Fibroblast of skin of abdomen (primary cell): ENCODE measurements at regions not wholly inside any gene's neighbourhood (a gene's known extent, or its start where the extent isn't known, plus 50 kb on each side); places are given as distances from the start of the nearest gene placed in this dataset.
"Not testable (repeated sequence)": the region's sequence is repeated elsewhere in the genome, so short reads cannot be mapped to it uniquely, and the experiment has no call there.

Experiments used
- DNase-seq: peaks from one replicate; pipeline ENCODE4 v3.0.0-alpha.2; 2013

DNA sequence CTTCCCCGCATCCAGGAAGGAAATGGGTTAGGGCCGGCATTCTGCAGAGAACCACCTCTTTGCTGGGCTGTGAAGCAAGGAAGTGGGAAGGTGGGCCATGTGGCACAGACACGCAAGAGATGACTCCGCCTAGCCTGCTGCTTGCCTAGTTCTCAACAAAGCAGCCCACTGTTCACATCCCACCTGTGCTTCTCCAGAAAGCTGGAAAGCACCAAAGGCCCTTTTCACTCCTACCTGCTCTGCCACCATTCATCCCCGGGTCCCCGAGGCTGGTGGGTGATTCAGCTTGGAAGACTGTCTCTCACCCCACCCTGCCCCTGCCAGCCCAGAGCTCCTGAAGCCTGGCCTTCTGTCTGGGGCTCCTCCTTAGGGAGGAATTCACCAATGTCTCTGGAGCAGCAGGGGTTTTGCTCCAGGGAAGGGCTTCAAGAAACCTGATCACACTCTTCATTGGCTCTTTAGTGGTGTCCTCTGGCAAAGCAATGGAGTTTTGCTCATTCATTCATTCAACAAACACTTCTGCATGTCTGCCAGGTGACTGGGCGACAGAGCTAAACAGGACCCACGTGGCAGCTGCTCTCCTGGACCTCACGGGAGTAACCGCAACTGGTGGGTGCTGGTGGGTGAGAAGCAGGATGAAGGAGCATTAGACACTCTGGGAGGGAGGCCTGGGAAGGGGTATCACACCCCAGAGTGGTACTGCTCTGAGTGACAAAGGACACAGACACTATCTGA is 145.4 kb upstream of the TLE3 start:
- DNase-seq = no peak

DNA sequence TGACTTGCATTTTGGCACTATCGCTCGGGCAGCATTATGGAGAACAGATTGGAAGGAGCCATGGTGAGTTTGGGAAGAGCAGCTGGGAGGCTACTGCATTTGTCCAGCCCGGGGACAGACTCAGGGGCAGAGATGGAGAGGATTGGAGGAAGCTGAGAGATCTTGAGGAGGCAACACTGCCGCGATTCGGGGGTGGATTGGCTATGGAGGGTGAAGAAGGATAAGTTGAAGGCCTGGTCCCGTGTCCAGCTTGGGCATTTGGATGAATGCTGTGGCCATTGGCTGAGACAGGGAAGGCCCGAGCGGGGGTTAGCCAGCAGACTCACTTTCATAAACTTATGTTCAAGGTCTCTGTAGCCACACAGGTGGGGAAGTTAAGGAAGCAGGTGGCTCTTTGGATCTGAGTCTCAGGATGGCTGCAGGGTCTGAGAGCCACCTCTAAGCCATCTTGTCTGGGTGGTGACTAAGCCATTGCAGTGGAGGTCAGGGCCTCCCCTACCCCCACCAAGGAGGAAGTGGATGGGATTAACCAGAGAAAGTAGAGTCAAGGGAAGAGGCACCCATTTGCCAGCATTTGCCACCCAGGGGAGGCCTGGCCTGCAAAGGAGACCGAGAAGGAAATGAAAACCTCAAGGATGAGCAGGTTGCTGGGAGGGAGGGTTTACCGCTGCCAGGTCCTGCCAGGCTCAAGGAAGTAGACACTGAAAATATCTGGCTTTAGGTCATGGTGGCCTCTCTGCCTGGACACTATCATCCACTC is 144.0 kb upstream of the TLE3 start:
- DNase-seq = no peak

DNA sequence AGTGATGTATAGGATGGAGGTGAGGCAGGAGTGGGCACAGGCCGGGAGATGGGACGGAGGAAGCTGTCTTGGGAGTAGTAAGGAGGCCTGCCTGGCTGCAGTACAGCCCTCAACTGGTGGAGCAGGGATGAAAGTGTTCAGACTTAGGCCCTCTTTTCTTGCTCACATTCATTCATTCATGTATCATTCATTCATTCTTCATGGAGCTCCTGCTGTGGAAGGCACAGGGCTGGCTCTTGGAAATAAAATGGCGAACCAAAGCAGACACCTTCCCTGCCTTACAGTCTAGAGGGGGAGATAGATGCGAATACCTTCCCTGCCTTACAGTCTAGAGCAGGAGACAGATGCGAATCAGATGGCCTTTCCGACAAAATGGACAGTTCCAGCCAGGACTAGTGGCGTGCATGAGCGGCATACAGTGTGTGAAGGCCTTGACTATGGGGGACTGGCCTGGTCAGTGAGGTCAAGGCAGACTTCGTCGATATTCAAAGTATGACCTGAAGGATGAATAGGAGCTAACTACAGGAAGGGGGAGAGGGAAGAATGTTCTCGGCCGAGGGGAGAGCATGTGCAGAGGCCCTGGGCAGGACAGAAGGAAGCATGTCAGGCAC is 143.2 kb upstream of the TLE3 start:
- no peak for DNase-seq

DNA sequence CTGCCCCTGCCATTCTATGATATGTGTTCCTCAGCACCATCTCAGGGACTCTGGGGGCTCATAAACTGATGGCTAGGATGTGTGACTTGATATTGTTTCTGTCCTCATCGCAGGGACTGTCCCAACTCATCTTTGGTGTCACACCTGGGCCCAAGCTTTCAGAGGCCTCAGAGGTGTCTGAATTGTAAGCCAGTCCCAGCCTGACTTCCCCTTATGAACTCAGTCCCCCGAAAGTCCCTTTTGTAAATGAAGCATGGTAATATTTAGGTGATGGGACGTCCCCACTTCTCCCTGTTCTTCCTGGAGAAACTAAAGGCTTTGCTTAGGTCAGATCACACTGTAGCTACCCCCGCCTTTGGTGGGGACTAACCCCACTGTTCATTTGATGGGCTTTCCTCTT is 142.4 kb upstream of the TLE3 start:
- no peak for DNase-seq

DNA sequence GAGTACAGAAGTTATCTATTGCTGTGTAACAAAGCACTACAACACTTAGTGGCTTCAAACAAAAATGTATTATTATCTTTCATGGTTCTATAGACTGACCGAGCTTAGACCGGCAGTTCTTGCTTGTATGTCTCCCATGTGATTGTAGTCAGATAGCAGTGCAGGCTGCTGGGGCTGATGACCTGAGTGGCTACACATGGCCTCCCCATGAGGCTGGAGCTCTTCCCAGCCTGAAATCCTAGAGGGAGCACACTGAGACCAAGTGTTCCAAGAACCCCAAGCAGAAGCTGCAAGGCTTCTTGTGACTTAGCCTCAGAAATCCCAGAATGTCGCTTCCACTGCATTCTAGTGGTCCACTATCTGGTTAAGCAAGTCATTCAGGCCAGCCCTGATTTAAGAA is 141.2 kb upstream of the TLE3 start:
- DNase-seq = no peak

DNA sequence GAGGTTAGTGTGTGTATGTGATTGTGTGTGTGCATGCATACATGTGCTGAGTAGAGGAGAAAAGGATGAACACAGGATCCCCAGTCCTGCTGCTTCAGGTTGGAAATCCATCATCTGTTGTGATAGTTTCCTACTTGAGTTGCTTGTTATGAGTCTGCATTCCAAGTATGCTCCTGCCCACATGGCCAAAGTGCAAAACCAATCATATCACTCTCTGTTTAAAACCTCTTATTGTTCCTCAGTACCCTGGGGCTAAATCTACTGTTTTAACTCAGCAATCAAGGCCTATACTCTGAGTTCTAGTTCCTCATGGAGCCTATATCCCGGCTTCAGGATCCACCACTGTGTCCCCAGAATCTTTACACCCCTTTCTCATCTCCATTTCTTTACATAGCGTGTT is 139.9 kb upstream of the TLE3 start:
- no peak for DNase-seq

DNA sequence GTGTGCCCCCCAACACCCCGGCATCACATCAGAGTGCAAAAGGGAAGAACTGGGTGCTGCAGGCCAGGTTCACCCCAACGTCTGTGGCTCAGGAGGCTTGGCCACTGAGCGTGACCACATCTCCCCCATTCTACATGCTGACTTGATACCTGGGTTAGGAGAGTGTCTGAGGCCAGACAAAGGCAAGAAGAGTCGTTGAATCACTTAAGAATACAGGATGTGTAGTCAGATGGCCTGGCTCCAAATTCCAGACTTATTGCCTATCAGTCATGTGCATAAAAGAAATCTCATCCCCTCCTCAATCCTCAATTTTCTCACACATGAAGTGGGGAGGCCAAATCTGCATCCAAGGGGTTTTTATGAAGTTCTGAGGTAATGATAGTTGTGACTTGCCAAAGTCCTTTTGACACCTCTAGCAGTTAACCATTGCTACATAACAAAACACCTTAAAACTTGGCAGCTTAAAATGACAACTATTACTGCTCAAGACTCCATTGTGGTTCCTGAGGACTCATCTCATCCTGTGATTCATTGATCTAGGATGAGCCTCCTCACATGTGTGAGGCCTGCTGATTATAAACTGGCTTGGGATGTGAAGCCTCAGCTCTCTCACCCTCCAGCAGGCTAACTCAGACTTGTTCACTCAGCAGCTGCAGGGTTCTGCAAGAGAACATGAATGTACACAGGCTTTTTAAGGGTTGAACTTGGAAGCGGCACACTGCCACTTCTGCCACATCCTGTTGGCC is 138.8 kb upstream of the TLE3 start:
- peak; percentile 97 for DNase-seq

DNA sequence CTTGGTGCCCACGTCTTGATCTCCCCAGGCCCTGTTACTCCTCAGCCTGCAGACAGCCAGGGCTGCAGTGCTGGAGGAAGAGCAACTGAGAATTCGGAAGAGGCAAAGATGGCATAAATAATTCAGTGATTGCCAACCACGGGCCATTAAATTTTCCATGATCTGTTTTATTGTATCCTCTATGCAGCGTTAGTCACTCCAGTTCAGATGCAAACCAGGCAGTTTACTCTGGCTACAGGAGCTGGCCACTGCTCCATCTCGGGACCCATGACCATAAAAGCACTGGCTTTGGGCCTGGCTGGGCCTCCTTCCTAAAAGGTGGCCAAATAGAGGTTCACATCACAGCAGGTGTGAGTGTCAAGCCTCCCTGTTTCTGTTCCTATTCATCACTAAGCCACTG is 137.6 kb upstream of the TLE3 start:
- DNase-seq = no peak

DNA sequence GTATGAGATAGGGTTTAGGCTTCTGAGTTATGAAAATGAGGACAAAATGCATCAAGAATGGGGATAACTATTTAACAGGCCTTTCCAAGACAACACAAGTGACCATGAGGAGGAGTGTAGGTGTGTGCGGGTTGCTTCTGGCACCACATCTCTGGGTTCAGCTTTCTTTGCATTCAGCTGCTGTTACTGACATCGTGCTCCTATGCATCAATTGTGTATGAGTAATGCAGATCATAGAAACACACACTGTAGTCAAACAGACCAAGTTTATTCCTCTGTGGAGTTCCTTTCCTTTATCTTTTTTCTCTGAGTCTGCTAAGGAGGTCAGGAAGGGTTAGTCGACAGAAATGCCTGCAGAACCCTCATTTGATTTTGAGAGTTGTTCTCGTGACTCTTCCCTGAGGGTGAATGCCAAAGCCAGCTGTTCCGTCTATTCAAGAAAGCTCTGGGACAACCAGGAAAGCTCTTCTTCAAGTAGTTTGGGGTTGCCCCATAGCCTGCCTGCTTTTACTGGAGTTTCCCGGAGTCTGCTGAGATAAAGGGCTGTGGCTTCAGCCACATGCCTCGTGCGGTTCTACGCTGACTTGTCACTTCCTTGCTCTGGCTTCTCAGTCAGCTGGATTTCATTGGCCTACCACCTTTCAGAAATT is 136.7 kb upstream of the TLE3 start:
- peak; percentile 97 for DNase-seq

DNA sequence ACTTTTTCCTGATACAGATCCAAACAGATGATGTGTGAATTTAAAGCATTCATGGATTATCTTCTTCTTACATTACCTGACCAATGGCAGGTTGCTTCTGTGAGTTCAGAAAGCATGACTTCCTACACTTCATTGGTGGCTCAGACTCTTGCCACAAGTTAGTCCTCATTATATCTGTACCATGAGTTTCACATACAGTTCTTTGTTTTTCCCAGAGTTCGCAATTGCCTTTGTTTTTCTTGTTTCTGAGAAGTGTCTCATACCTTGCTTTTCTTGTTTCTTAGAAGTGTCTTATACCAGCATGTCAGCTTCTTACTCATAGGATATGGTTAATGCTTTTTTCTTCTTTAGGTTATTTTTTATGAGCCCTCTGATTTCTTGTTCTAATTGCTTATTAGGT is 133.8 kb upstream of the TLE3 start:
- DNase-seq = no peak

DNA sequence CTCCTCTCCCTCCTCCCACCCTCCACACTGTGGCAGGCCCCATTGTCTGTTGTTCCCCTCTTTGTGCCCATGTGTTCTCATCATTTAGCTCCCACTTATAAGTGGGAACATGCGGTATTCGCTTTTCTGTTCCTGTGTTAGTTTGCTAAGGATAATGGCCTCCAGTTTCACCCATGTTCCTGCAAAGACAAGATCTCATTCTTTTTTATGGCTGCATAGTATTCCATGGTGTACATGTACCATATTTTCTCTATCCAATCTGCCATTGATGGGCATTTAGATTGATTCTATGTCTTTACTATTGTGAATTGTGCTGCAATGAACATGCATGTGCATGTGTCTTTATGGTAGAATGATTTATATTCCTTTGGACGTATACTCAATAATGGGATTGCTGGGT is 130.2 kb upstream of the TLE3 start:
- not testable (repeated sequence) for DNase-seq

DNA sequence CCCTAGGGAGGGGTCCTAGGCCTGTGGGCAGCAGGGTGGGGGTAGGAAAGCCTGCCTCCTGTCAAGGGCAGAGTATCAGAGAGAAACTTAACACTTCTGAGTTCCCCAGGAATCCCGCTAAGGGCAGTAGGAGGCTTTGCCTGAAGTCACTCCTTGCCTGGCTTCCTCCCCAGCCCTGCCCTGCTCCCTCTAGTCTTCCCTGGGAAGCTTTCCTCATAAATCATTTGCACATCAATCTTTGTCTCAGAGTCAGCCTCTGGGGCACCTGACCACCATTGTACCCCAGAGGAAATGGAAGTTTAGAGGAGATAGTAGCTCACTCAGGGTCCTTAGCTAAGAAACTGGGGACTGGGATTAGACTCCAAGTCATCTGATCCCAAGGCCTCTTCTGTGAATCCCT is 129.4 kb upstream of the TLE3 start:
- DNase-seq = no peak

DNA sequence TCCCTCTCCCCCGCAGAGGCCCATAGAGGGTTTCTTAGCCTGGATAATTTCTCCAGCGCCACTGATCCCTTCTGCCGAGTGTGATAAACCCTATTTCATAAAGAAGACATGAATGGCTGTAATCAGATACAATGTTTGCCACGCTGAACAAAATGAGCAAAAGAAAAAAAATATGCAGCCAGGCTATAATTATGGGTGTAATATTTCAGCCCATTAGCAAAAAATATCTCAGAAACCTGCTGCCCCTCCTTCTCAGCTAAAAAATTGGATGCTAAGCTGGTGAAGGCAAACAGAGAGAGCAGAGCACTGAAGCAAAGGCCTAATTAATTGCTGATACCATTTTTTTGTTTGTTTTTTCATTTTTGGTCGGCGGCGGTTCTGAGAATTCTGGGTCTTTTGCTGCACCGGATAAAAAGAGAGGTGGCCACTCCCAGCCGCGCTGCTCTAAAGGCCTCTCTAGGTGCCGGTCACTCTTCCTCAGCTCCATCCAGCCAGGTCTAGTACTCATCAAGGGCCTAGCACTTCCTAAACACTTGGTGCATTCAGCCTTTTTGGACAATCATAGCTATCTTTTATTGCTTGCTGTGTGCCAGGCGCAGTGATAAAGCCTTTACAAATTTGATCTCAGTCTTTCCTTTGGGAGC is 128.7 kb upstream of the TLE3 start:
- no peak for DNase-seq

DNA sequence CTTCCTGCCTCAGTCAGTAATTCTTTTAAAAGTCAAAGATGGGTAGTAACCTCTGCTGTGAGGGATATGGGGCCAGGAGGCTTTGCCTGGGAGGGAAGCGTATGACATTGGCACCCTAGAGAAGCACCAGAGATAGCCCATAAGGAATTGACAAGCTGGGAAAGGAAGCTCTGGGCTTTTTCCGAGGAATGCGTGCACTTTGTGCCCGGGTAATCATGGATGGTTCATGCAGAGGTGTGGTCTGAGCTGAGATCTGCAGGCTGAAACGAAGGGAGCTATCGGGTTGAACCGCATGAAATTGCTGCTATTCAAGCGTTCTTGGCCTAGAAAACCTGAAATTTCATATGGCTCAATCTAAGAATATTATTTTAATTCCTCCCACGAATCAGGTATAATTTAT is 127.7 kb upstream of the TLE3 start:
- no peak for DNase-seq

DNA sequence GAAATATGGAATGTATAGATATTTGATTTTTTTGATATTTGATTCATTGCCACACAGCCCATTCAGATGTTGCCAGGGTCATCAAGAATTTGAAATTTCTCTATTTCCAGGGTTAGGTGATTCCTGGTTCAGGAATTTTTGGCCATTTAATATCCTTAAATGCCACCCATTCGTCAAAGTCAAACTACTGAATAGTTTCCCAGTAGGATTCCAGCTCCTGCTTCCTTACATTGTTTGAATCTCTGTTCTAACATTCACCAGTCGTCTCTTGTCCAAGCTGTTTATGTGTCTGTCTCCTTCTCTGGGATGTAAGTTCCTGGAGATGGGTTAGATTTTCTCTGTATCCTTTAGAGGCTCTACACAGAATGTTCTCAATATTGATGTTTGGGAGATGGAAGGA is 124.9 kb upstream of the TLE3 start:
- DNase-seq = peak; percentile 31

DNA sequence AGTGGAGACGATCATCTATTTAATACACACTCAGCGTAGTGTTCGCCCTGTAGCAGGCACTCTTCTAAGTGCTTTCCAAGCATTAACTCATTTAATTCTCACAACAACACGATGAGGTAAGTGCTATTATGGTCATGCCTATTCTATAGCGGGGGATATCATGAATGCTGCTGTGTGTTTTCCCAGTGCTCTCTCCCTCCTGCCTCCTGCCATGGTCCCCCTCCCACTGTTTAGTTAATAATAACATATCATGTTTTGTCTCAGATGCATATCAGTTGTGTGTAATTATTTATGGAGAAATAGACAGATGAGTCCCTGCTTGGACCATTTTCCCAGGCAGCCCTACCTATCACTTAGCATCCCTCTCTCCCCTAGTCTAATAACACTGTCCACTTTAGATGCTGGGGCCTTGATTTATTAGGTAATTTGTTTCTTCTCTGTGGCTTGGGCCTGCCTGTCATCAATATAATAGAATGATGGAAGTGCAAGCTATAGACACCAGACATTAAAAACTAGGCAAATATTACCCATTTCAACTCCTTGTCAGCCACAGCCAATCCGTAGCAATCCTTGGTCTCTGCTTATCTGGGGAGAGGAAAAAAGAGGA is 122.9 kb upstream of the TLE3 start:
- no peak for DNase-seq

DNA sequence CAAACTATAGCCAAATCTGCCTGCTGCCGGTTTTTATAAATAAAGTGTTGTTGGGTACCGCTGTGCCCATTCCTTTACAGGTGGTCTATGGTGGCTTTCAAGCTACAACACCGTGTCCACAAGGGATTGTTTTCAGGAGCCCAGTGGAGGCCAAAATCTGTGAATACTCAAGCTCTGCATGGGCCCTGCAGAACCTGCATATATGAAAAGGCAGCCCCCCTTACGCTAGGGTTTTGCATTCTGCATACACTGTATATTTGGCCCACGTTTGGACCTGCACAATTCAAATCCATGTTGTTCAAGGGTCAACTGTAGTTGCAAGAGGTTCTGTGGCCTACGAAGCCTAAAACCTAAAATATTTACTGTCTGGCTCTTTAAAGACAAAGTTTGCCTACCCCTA is 122.2 kb upstream of the TLE3 start:
- DNase-seq = no peak

DNA sequence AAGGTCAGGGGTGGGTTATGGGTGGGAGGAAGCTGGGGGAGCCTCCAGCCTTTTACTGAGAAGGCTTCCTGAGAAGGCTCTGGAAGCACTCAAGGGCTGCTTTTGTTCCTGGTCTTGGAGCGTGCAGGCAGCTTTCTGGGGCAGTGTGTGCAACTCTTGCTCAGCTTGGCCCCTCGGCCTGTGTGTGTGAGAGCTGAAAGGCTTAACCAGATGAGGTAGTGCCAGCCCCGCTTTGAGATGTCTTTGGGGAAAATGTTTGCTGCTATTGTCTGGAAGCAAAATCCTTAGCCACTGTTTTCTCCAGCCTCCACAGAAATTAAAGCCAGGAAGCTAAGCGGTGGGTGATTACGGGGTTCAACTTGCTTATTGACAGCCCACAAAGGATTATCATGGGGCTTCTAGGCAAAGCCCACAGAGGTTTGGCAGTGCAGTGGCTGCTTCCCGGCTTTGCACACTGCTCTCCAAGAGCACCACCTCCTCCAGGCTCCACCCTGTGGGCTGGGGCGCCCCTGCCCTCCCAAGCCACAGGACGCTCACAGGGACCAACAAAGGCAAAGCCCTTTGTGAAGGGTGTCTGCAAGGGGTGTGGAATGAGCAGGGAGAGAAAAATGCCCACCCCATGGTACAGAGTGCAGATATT is 121.7 kb upstream of the TLE3 start:
- no peak for DNase-seq

DNA sequence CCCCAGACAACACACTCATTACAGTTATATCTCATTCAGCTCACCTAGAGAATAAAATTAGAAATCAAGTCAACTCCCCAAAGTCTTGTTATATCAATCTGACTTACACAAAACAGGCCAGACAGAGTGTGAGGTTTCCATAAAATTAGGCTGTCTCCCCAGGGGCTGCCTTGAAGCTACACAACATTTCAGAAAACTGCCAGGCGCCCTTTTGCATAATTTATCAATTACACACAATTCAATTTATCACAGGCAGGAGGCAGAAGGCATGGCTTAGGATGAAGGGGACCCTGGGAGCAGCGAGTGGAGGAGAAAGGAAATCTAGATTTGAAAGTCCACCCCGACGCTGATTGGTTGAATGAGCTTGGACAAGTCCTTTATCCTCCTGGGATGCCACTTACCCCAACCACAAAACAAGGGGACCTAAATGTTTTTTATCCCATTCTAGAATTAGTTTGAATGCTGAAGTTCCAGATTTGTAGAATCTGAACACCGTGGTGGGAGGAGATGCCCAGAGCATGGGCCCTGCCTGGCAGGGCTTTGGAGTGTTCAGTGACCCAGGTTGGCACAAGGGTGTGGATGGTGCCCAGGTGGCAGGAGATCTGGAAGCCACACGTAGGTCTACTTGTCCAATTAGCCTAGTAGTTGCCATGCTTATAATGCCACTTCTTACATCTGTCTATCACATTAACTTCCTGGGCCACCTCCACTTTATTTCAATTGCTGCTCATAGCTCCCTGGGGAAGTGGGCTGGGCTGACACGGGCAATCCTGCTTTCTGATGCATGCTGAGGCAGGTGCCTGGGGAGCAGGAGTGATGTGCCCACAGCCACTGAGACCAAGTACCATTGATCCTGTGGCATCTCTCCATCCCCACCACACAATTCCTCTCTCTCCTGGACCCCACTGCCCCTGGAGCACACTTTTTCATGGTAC is 119.8 kb upstream of the TLE3 start:
- no peak for DNase-seq

DNA sequence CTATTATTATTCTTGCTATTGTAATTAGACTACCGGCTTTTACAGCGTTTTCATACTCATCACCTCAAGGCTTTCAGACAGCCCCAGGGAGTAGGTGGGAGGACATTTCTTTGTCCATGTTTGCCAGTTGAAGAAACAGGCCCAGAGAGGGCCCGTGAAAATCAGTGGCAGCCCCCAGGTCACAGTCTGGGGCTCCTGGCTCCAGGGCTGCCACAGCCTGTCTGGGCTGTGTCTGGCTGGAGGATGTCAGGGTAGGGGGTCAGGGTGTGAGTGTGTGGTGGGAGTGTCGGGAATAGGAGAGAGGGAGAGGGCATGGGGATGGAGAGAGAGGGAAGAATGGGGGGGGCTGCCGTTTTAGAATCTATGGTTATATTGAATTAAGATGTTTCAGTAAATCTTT is 118.2 kb upstream of the TLE3 start:
- no peak for DNase-seq
